GM23338 (cell line): ENCODE measurements at regions not wholly inside any gene's neighbourhood (a gene's known extent, or its start where the extent isn't known, plus 50 kb on each side); places are given as distances from the start of the nearest gene placed in this dataset.

ENCODE experiments used
- ATAC-seq: fragments of 200-7000 bp; cut with Tn5 transposase; 3 replicates; pipeline ENCODE4 v1.9.1; 2020
- DNase-seq: peaks from one replicate; pipeline ENCODE4 v3.0.0-alpha.2; 2015; ENCODE audit warnings: low spot score
- H2AFZ ChIP-seq: fragments of 200-600 bp; sonication (generic); 2 replicates; pipeline ENCODE4 v1.8.0; 2016; ENCODE audit warnings: antibody characterized with exemption, mild to moderate bottlenecking, moderate library complexity
- H3F3A ChIP-seq: fragments of 200-600 bp; sonication (generic); replicated peaks from 2 replicates; pipeline ENCODE4 v1.8.0; 2017; ENCODE audit warnings: antibody characterized with exemption, mixed run types, low read depth
- H3K27ac ChIP-seq: fragments of 200-600 bp; sonication (generic); 2 replicates; pipeline ENCODE4 v1.6.1; 2016; ENCODE audit warnings: low read depth
- H3K27me3 ChIP-seq: fragments of 200-600 bp; sonication (generic); 2 replicates; pipeline ENCODE4 v1.8.0; 2016; ENCODE audit warnings: mild to moderate bottlenecking, mixed run types, moderate library complexity; ENCODE audit not compliant: insufficient read depth
- H3K36me3 ChIP-seq: fragments of 200-600 bp; sonication (generic); 2 replicates; pipeline ENCODE4 v1.8.0; 2016; ENCODE audit warnings: mild to moderate bottlenecking; ENCODE audit not compliant: insufficient read depth
- H3K4me1 ChIP-seq: fragments of 200-600 bp; sonication (generic); 2 replicates; pipeline ENCODE4 v1.8.0; 2016; ENCODE audit warnings: mild to moderate bottlenecking, moderate library complexity; ENCODE audit not compliant: insufficient read depth
- H3K4me2 ChIP-seq: fragments of 200-600 bp; sonication (generic); 2 replicates; pipeline ENCODE4 v1.7.1; 2017; ENCODE audit warnings: mixed run types
- H3K4me3 ChIP-seq: fragments of 200-600 bp; sonication (generic); 2 replicates; pipeline ENCODE4 v1.6.1; 2016; ENCODE audit warnings: mixed run types
- H3K79me2 ChIP-seq: fragments of 200-600 bp; sonication (generic); replicated peaks from 2 replicates; pipeline ENCODE4 v1.8.0; 2017; ENCODE audit warnings: mild to moderate bottlenecking; ENCODE audit not compliant: insufficient read depth
- H3K9me2 ChIP-seq: fragments of 200-600 bp; sonication (generic); 2 replicates; pipeline ENCODE4 v1.8.0; 2017; ENCODE audit not compliant: insufficient read depth
- H4K20me1 ChIP-seq: fragments of 200-600 bp; sonication (generic); replicated peaks from 2 replicates; pipeline ENCODE4 v1.8.0; 2017; ENCODE audit warnings: mild to moderate bottlenecking; ENCODE audit not compliant: insufficient read depth
- H3K27ac Mint-ChIP-seq: 2 replicates; pipeline ENCODE4 v1.8.0; 2020; ENCODE audit warnings: inconsistent platforms, mild to moderate bottlenecking, moderate library complexity, mixed read lengths
- H3K27me3 Mint-ChIP-seq: 3 replicates; pipeline ENCODE4 v1.8.0; 2022; ENCODE audit warnings: low read depth, mild to moderate bottlenecking, moderate library complexity, mixed read lengths, inconsistent platforms; ENCODE audit not compliant: insufficient read depth, poor library complexity
- H3K36me3 Mint-ChIP-seq: 3 replicates; pipeline ENCODE4 v1.8.0; 2021; ENCODE audit warnings: low read depth, mild to moderate bottlenecking, inconsistent platforms, moderate library complexity, mixed read lengths
- H3K4me1 Mint-ChIP-seq: 3 replicates; pipeline ENCODE4 v1.8.0; 2020; ENCODE audit warnings: mild to moderate bottlenecking, inconsistent platforms, mixed read lengths
- H3K4me3 Mint-ChIP-seq: 3 replicates; pipeline ENCODE4 v1.8.0; 2021; ENCODE audit warnings: moderate library complexity, mild to moderate bottlenecking, inconsistent platforms, mixed read lengths
- H3K9me3 Mint-ChIP-seq: 3 replicates; pipeline ENCODE4 v1.8.0; 2020; ENCODE audit warnings: moderate library complexity, mild to moderate bottlenecking, inconsistent platforms, mixed read lengths
- CREB1 ChIP-seq: fragments of 250-450 bp; sonication (Bioruptor Pico); IDR thresholded peaks from 2 replicates; pipeline ENCODE4 v1.5.0; 2020; ENCODE audit warnings: low read depth, mild to moderate bottlenecking, moderate library complexity
- EZH2 ChIP-seq: fragments of 200-600 bp; sonication (generic); IDR thresholded peaks from one replicate; pipeline ENCODE4 v1.8.0; 2017; ENCODE audit warnings: antibody characterized with exemption, mild to moderate bottlenecking, low read depth; ENCODE audit not compliant: unreplicated experiment
- EZH2phosphoT487 ChIP-seq: fragments of 200-600 bp; sonication (generic); IDR thresholded peaks from one replicate; pipeline ENCODE4 v1.8.1; 2018; ENCODE audit warnings: antibody characterized with exemption; ENCODE audit not compliant: unreplicated experiment
- JUNB ChIP-seq: IDR thresholded peaks from one replicate; pipeline ENCODE4 v1.6.1; 2016; ENCODE audit warnings: antibody characterized with exemption; ENCODE audit not compliant: unreplicated experiment
- NANOG ChIP-seq: IDR thresholded peaks from 2 replicates; pipeline ENCODE4 v1.6.1; 2016; ENCODE audit warnings: antibody characterized with exemption, borderline replicate concordance
- REST ChIP-seq: IDR thresholded peaks from one replicate; pipeline ENCODE4 v1.6.1; 2018; ENCODE audit warnings: antibody characterized with exemption; ENCODE audit not compliant: unreplicated experiment
- ZNF114 ChIP-seq: fragments of 250-450 bp; sonication (Bioruptor Pico); IDR thresholded peaks from 2 replicates; pipeline ENCODE4 v1.5.0; 2020; ENCODE audit warnings: mild to moderate bottlenecking, moderate library complexity
- TF ChIP-seq, protein P1 (sequence below): fragments of 250-450 bp; sonication (Bioruptor Pico); IDR thresholded peaks from 2 replicates; pipeline ENCODE4 v1.5.0; 2020; ENCODE audit warnings: mild to moderate bottlenecking, moderate library complexity
- TF ChIP-seq, protein P2 (sequence below): IDR thresholded peaks from 2 replicates; pipeline ENCODE4 v1.6.1; 2016; ENCODE audit warnings: antibody characterized with exemption

GRCh38 chr1:193960040-193960439 lies 773.6 kb upstream of the B3GALT2 start:
- H3K79me2 ChIP-seq = no peaks in the 10 kb centered on the region
- H3K4me3 Mint-ChIP-seq = no peak overlapping the region
- no peaks in the 10 kb centered on the region for H3K36me3 ChIP-seq
- no peak overlapping the region for H3K4me3 ChIP-seq
- H3K4me2 ChIP-seq = no peak overlapping the region
- peak overlapping the region; percentile 57; the same call in 1 of the 2 replicates for H2AFZ ChIP-seq
- H3K4me1 ChIP-seq = peaks cover 4% of the 10 kb centered on the region; the same call in 1 of the 2 replicates
- peaks cover 11% of the 10 kb centered on the region for H3K9me2 ChIP-seq
- no peaks in the 10 kb centered on the region for H4K20me1 ChIP-seq
- ATAC-seq (no peak), DNase-seq (no peak)
- no peaks in the 10 kb centered on the region for H3K9me3 Mint-ChIP-seq
- no peak overlapping the region for H3K27ac ChIP-seq
- H3K4me1 Mint-ChIP-seq = no peaks in the 10 kb centered on the region; the same call in 1 of the 3 replicates
- TF ChIP-seq, protein P1, sequence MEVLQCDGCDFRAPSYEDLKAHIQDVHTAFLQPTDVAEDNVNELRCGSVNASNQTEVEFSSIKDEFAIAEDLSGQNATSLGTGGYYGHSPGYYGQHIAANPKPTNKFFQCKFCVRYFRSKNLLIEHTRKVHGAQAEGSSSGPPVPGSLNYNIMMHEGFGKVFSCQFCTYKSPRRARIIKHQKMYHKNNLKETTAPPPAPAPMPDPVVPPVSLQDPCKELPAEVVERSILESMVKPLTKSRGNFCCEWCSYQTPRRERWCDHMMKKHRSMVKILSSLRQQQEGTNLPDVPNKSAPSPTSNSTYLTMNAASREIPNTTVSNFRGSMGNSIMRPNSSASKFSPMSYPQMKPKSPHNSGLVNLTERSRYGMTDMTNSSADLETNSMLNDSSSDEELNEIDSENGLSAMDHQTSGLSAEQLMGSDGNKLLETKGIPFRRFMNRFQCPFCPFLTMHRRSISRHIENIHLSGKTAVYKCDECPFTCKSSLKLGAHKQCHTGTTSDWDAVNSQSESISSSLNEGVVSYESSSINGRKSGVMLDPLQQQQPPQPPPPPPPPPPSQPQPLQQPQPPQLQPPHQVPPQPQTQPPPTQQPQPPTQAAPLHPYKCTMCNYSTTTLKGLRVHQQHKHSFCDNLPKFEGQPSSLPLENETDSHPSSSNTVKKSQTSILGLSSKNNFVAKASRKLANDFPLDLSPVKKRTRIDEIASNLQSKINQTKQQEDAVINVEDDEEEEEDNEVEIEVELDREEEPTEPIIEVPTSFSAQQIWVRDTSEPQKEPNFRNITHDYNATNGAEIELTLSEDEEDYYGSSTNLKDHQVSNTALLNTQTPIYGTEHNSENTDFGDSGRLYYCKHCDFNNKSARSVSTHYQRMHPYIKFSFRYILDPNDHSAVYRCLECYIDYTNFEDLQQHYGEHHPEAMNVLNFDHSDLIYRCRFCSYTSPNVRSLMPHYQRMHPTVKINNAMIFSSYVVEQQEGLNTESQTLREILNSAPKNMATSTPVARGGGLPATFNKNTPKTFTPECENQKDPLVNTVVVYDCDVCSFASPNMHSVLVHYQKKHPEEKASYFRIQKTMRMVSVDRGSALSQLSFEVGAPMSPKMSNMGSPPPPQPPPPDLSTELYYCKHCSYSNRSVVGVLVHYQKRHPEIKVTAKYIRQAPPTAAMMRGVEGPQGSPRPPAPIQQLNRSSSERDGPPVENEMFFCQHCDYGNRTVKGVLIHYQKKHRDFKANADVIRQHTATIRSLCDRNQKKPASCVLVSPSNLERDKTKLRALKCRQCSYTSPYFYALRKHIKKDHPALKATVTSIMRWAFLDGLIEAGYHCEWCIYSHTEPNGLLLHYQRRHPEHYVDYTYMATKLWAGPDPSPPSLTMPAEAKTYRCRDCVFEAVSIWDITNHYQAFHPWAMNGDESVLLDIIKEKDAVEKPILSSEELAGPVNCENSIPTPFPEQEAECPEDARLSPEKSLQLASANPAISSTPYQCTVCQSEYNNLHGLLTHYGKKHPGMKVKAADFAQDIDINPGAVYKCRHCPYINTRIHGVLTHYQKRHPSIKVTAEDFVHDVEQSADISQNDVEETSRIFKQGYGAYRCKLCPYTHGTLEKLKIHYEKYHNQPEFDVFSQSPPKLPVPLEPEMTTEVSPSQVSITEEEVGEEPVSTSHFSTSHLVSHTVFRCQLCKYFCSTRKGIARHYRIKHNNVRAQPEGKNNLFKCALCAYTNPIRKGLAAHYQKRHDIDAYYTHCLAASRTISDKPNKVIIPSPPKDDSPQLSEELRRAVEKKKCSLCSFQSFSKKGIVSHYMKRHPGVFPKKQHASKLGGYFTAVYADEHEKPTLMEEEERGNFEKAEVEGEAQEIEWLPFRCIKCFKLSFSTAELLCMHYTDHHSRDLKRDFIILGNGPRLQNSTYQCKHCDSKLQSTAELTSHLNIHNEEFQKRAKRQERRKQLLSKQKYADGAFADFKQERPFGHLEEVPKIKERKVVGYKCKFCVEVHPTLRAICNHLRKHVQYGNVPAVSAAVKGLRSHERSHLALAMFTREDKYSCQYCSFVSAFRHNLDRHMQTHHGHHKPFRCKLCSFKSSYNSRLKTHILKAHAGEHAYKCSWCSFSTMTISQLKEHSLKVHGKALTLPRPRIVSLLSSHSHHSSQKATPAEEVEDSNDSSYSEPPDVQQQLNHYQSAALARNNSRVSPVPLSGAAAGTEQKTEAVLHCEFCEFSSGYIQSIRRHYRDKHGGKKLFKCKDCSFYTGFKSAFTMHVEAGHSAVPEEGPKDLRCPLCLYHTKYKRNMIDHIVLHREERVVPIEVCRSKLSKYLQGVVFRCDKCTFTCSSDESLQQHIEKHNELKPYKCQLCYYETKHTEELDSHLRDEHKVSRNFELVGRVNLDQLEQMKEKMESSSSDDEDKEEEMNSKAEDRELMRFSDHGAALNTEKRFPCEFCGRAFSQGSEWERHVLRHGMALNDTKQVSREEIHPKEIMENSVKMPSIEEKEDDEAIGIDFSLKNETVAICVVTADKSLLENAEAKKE (CRISPR knock-in tag) = no peak
- TF ChIP-seq EZH2 (no peak), REST (no peak), NANOG (no peak), CREB1 (CRISPR knock-in tag) (no peak), ZNF114 (CRISPR knock-in tag) (no peak), EZH2phosphoT487 (no peak), JUNB (no peak)
- TF ChIP-seq, protein P2, sequence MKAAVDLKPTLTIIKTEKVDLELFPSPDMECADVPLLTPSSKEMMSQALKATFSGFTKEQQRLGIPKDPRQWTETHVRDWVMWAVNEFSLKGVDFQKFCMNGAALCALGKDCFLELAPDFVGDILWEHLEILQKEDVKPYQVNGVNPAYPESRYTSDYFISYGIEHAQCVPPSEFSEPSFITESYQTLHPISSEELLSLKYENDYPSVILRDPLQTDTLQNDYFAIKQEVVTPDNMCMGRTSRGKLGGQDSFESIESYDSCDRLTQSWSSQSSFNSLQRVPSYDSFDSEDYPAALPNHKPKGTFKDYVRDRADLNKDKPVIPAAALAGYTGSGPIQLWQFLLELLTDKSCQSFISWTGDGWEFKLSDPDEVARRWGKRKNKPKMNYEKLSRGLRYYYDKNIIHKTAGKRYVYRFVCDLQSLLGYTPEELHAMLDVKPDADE = no peak
- no peak overlapping the region for H3K27ac Mint-ChIP-seq
- H3K27me3 ChIP-seq = no peaks in the 10 kb centered on the region
- no peaks in the 10 kb centered on the region for H3K36me3 Mint-ChIP-seq
- no peaks in the 10 kb centered on the region for H3K27me3 Mint-ChIP-seq
- no peaks in the 10 kb centered on the region for H3F3A ChIP-seq
